GM12878 (cell line): ENCODE measurements at regions not wholly inside any gene's neighbourhood (a gene's known extent, or its start where the extent isn't known, plus 50 kb on each side); places are given as distances from the start of the nearest gene placed in this dataset.

ENCODE experiments used
- ATAC-seq: fragments of 200-7000 bp; cut with Tn5 transposase; 3 replicates; pipeline ENCODE4 v1.9.1; 2020; ENCODE audit warnings: mild to moderate bottlenecking, moderate library complexity
- BruUV-seq: library from RNA; stranded (reverse); fragments of 400-500 nt; replicated peaks from 2 replicates; lab custom pipeline; 2021; lab: Mats Ljungman, UMichigan
- CTCF ChIA-PET: fragments of 300-600 bp; sonication (Branson Sonifier 250); formaldehyde crosslinking; extraction: SDS; loops from one replicate; lab custom pipeline; 2021; ENCODE audit warnings: inconsistent platforms; lab: Yijun Ruan, JAX
- POLR2A ChIA-PET: fragments of 350-600 bp; formaldehyde crosslinking; extraction: SDS; loops from one replicate; lab custom pipeline; 2021; ENCODE audit warnings: inconsistent platforms; lab: Charles Lee
- RAD21 ChIA-PET: fragments of 300-600 bp; sonication (Branson Sonifier 250); formaldehyde crosslinking; loops from one replicate; lab custom pipeline; 2023; ENCODE audit warnings: antibody characterized with exemption; ENCODE audit not compliant: unreplicated experiment; lab: Charles Lee
- SMC1A ChIA-PET: fragments of 300-600 bp; sonication (Branson Sonifier 250); formaldehyde crosslinking; loops from one replicate; lab custom pipeline; 2023; ENCODE audit not compliant: unreplicated experiment, uncharacterized antibody; lab: Charles Lee
- DNase-seq: peaks from one replicate; pipeline ENCODE4 v3.0.0-alpha.2; 2011; ENCODE audit warnings: low read depth, low spot score
- FAIRE-seq: peaks from 3 replicates; lab custom pipeline; 2011; peaks lifted over from hg19 to GRCh38; lab: Jason Lieb, UNC
- H2AFZ ChIP-seq: 2 replicates; pipeline ENCODE4 v1.6.0; 2011; ENCODE audit warnings: low read depth, low read length, control low read depth; ENCODE audit not compliant: control insufficient read depth
- H3K27ac ChIP-seq: 2 replicates; pipeline ENCODE4 v1.5.1; 2011; ENCODE audit warnings: control low read depth; ENCODE audit not compliant: control insufficient read depth, insufficient read depth
- H3K27me3 ChIP-seq, 2 experiments: replicated peaks in 1 of 2; 2 replicates each; pipeline versions ENCODE4 v1.6.0 to v1.6.1; 2011; ENCODE audit warnings: low read length in 1 of 2; ENCODE audit not compliant: control insufficient read depth in 2 of 2, insufficient read depth in 2 of 2
- H3K36me3 ChIP-seq, 2 experiments: 2 replicates each; pipeline ENCODE4 v1.5.1; 2011; ENCODE audit warnings: low read length in 1 of 2; ENCODE audit not compliant: control insufficient read depth in 2 of 2, insufficient read depth in 2 of 2
- H3K4me1 ChIP-seq: 2 replicates; pipeline ENCODE4 v1.6.1; 2011; ENCODE audit warnings: mild to moderate bottlenecking, low read length, moderate library complexity, mixed read lengths; ENCODE audit not compliant: control insufficient read depth, insufficient read depth
- H3K4me2 ChIP-seq: 2 replicates; pipeline ENCODE4 v1.6.0; 2011; ENCODE audit warnings: control low read depth; ENCODE audit not compliant: control insufficient read depth, insufficient read depth
- H3K4me3 ChIP-seq: fragments of 200-600 bp; sonication (generic); 2 replicates; pipeline ENCODE4 v1.5.1; 2016
- H3K79me2 ChIP-seq: 2 replicates; pipeline ENCODE4 v1.6.0; 2011; ENCODE audit warnings: low read length; ENCODE audit not compliant: control insufficient read depth, insufficient read depth
- H3K9ac ChIP-seq: 2 replicates; pipeline ENCODE4 v1.8.0; 2011; ENCODE audit warnings: low read length, control low read depth, mixed read lengths; ENCODE audit not compliant: control insufficient read depth, insufficient read depth
- H3K9me3 ChIP-seq: replicated peaks from 3 replicates; pipeline ENCODE4 v1.5.1; 2011; ENCODE audit warnings: mild to moderate bottlenecking, low read length; ENCODE audit not compliant: control insufficient read depth, insufficient read depth
- H4K20me1 ChIP-seq: 2 replicates; pipeline ENCODE4 v1.6.0; 2011; ENCODE audit not compliant: control insufficient read depth, insufficient read depth
- FOXM1 ChIP-seq: IDR thresholded peaks from 2 replicates; pipeline ENCODE4 v1.6.1; 2012; ENCODE audit warnings: low read depth, mild to moderate bottlenecking, inconsistent platforms, low read length, moderate library complexity
- GABPA ChIP-seq: IDR thresholded peaks from 2 replicates; pipeline ENCODE4 v1.6.1; 2014; ENCODE audit warnings: antibody characterized with exemption, low read depth, mild to moderate bottlenecking, inconsistent platforms
- HDAC2 ChIP-seq: fragments of 200-600 bp; sonication (generic); IDR thresholded peaks from 2 replicates; pipeline ENCODE4 v1.6.1; 2017
- NFYB ChIP-seq: IDR thresholded peaks from 2 replicates; pipeline ENCODE4 v1.6.1; 2011; ENCODE audit warnings: low read depth, mild to moderate bottlenecking, low read length, improper control_type of control experiment, moderate library complexity; ENCODE audit not compliant: insufficient read depth
- RELA ChIP-seq: fragments of 450-650 bp; IDR thresholded peaks from 2 replicates; pipeline ENCODE4 v1.8.0; 2014; ENCODE audit warnings: borderline replicate concordance; ENCODE audit not compliant: partially characterized antibody
- SREBF2 ChIP-seq: IDR thresholded peaks from 2 replicates; pipeline ENCODE4 v1.6.1; 2012; ENCODE audit warnings: mild to moderate bottlenecking, low read length
- SRF ChIP-seq, 2 experiments: IDR thresholded peaks; 2 replicates each; pipeline ENCODE4 v1.6.1; 2011; ENCODE audit warnings: low read depth in 2 of 2, low read length in 2 of 2, mild to moderate bottlenecking in 1 of 2, moderate library complexity in 1 of 2
- YBX1 ChIP-seq: fragments of 450-650 bp; IDR thresholded peaks from 2 replicates; pipeline ENCODE4 v1.6.1; 2016; ENCODE audit warnings: antibody characterized with exemption
- ZBTB4 ChIP-seq: fragments of 450-650 bp; formaldehyde crosslinking; IDR thresholded peaks from 2 replicates; pipeline ENCODE4 v1.4.0; 2022; ENCODE audit warnings: mild to moderate bottlenecking, moderate library complexity
- ZNF592 ChIP-seq: fragments of 450-650 bp; IDR thresholded peaks from 2 replicates; pipeline ENCODE4 v1.6.1; 2017; ENCODE audit warnings: mild to moderate bottlenecking, moderate library complexity
- WGBS: methylation state at CpG from one replicate; pipeline ENCODE4 v1.1.6; 2016; ENCODE audit warnings: low lambda C conversion rate; ENCODE audit not compliant: insufficient replicate concordance, insufficient coverage; ENCODE audit errors: missing lambda C conversion rate; 5-methylcytosine and 5-hydroxymethylcytosine counted together
- in situ Hi-C: fragments of 300-500 bp; cut with MboI; formaldehyde crosslinking; loops from 9 replicates; pipeline ENCODE4 v1.14.3; 2018; ENCODE audit warnings: mixed read lengths
- intact Hi-C: fragments of 100-400 bp; cut with micrococcal nuclease; formaldehyde crosslinking; loops from one replicate; pipeline ENCODE4 v1.14.2; 2022; ENCODE audit not compliant: unreplicated experiment
- TF ChIP-seq, protein P1 (sequence below): fragments of 450-650 bp; IDR thresholded peaks from 2 replicates; pipeline ENCODE4 v1.6.1; 2017; ENCODE audit warnings: low read depth, mild to moderate bottlenecking, moderate library complexity

DNA sequence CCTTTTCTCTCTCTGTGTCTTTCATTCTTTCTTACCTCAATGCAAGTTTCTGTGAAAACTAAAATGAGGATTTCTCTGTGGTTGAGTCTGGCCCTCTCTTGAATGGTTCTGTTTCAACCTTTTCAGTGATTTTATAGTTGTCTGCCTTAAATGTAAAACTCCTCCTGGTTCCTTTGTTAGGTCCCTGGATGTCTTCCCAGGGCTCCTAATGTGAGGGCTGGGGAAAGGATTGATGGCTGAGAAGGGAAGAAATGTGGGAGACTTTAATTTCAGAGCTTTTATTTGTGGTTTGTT lies 90.6 kb upstream of the GRM7 start:
- Histone ChIP-seq H3K4me2 (no peak overlapping the region), H3K9me3 (no peaks in the 10 kb centered on the region), H4K20me1 (no peaks in the 10 kb centered on the region), H3K4me3 (no peak overlapping the region), H2AFZ (no peak overlapping the region), H3K27me3 (no peaks in the 10 kb centered on the region), H3K27ac (no peak overlapping the region), H3K9ac (no peak overlapping the region), H3K79me2 (no peaks in the 10 kb centered on the region), H3K4me1 (no peaks in the 10 kb centered on the region), H3K36me3 (no peaks in the 10 kb centered on the region)
- no peak for ATAC-seq
- intact Hi-C loops: no loop called here
- ChIA-PET POLR2A (no interaction called here), CTCF (no interaction called here), SMC1A (no interaction called here), RAD21 (no interaction called here)
- in situ Hi-C loops: no loop called here
- no peak for FAIRE-seq
- TF ChIP-seq FOXM1 (no peak), HDAC2 (no peak), RELA (no peak)
- TF ChIP-seq, protein P1, sequence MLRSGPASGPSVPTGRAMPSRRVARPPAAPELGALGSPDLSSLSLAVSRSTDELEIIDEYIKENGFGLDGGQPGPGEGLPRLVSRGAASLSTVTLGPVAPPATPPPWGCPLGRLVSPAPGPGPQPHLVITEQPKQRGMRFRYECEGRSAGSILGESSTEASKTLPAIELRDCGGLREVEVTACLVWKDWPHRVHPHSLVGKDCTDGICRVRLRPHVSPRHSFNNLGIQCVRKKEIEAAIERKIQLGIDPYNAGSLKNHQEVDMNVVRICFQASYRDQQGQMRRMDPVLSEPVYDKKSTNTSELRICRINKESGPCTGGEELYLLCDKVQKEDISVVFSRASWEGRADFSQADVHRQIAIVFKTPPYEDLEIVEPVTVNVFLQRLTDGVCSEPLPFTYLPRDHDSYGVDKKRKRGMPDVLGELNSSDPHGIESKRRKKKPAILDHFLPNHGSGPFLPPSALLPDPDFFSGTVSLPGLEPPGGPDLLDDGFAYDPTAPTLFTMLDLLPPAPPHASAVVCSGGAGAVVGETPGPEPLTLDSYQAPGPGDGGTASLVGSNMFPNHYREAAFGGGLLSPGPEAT: no peak
- DNase-seq: no peak
- BruUV-seq: no TSS peak

DNA sequence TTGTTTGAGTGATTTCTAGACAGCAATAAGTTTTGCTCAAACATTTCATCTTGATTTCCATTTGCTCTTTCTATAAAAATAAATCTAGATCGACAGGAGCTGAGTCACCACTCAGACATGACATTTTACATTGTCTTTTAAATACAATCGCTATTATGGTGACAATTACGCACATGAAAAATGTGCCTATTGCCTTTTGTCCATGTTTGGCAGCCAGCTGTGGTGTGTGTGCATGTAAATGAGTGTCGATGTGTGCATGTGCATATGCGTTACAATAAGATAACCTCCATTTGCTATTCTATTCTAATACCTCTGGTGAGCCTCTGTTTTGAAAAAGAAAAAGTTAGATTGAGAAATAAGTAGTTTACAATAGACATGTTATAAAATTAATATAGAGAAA lies 89.7 kb upstream of the GRM7 start:
- FAIRE-seq (no peak), ATAC-seq (no peak), DNase-seq (no peak)
- CTCF ChIA-PET: no interaction called here
- intact Hi-C loops (no loop called here), in situ Hi-C loops (no loop called here)
- RAD21 ChIA-PET: no interaction called here
- no peak overlapping the region for H3K27ac ChIP-seq
- no TSS peak for BruUV-seq
- no peaks in the 10 kb centered on the region for H3K36me3 ChIP-seq
- H4K20me1 ChIP-seq: no peaks in the 10 kb centered on the region
- no peaks in the 10 kb centered on the region for H3K9me3 ChIP-seq
- H2AFZ ChIP-seq: no peak overlapping the region
- no peaks in the 10 kb centered on the region for H3K79me2 ChIP-seq
- H3K4me2 ChIP-seq: no peak overlapping the region
- no peaks in the 10 kb centered on the region for H3K27me3 ChIP-seq
- H3K4me3 ChIP-seq: no peak overlapping the region
- SMC1A ChIA-PET: no interaction called here
- 40% methylated on average over 5 of the region's 5 CpGs for WGBS
- H3K9ac ChIP-seq: no peak overlapping the region
- POLR2A ChIA-PET: no interaction called here
- H3K4me1 ChIP-seq: no peaks in the 10 kb centered on the region
- TF ChIP-seq SRF (IDR thresholded peaks at IDR 0.05; ENCODE audit: low read depth in 2 of 2, low read length in 2 of 2) (no peak), GABPA (no peak), ZBTB4 (CRISPR knock-in tag) (no peak), YBX1 (no peak), ZNF592 (no peak), NFYB (no peak), SREBF2 (no peak)
